GM19455 (cell line): ENCODE measurements at regions not wholly inside any gene's neighbourhood (a gene's known extent, or its start where the extent isn't known, plus 50 kb on each side); places are given as distances from the start of the nearest gene placed in this dataset.

Experiments
- ATAC-seq: cut with Tn5 transposase; IDR thresholded peaks from one replicate; pipeline ENCODE4 v1.9.1; 2021; ENCODE audit not compliant: unreplicated experiment

- no peak for ATAC-seq
These were observed 433.5 kb downstream of the DHX35 start for GRCh38 chr20:39395478-39396291.

DNA sequence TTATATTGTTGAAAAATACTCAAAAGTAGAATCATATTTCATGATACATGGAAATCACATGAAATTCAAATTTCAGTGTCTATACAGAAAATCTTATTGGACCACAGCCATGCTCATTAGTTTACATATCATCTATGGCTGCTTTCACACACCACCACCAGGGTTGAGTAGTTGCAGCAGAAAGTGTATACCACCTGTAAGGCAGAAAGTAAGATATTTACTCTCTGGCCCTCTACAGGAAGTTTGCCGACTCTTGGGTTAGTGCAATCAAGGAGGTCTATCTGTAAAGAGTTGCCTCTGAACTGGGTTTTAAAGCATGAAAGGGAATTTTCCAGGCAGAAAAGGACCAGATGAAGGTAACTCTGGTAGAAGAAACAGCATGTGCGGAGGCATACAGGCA lies 432.3 kb downstream of the DHX35 start:
- no peak for ATAC-seq

GRCh38 chr20:39390186-39390585 lies 428.0 kb downstream of the DHX35 start:
- no peak for ATAC-seq

GRCh38 chr20:39381595-39381994 lies 419.5 kb downstream of the DHX35 start:
- ATAC-seq = no peak

DNA sequence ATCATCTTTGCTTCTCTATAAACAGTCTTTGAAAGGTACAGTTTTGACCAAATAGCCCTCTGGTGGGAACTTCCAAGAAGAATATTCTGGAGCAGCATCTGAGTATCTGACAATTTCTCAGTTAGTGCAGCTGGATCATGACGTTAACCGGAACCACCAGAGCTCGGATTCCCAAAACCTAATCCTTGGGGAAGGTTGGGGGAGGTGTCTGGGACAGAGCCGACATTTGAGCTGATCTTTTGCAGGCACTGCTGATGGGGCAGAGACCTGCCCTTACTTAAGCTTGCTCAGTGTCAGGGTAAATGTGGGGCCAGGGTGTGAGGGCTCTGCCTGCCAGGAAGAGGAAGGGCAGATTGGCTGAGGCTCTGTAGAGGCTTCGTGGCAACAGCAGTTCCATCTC lies 416.6 kb downstream of the DHX35 start:
- ATAC-seq = no peak

- no peak for ATAC-seq
These were observed 414.6 kb downstream of the DHX35 start for GRCh38 chr20:39376788-39377187.

DNA sequence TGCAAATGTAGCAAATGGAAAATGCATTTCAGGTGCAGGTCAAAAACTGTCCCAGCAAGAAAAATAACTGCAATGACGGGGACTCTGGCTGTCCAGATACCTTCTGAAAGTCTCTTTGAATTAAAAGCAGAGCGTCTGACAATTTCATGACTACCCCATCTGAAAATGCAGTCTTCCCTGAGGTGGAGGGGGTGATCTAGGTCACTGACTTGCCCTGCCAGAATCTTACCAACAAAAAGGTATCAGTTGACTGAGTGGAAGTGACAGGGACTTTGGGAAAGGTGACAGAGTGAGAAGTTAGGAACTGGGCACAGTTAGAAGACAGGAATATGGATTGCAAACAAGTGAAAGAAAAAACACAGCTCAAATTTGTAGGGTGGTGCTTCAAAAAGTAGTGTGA lies 402.2 kb downstream of the DHX35 start:
- no peak for ATAC-seq

DNA sequence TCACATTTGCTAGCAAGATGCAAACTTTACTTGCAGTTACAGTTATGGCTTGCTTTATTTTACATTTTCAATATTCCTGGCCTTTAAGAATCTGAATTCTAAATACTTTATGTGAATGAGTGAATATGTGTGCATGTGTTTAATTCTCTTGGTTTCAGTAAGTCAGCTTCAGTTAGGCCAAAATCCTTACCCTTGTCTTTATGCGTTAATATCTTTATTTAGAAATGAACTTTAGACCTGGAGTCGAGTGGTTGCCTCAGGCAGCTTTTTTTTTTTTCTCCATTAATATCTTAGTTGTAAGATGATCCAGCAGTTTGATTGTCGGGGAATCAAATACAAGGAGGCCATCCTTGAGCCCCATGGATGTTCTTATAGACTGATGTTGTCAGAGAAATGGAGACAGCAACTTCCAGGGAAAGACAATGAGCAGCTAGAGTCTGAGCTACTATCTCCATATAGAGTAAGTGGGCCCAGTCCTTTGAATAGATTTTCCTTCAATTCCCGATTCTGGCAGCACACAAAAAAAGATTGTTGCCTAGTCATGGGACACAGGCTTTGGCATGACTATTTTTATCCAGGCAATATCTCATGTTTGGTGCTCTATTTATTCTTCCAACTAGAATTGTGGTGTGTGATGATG lies 398.0 kb downstream of the DHX35 start:
- ATAC-seq = no peak

GRCh38 chr20:39358052-39358451 lies 395.9 kb downstream of the DHX35 start:
- ATAC-seq = no peak

GRCh38 chr20:39356908-39357307 lies 394.8 kb downstream of the DHX35 start:
- no peak for ATAC-seq

DNA sequence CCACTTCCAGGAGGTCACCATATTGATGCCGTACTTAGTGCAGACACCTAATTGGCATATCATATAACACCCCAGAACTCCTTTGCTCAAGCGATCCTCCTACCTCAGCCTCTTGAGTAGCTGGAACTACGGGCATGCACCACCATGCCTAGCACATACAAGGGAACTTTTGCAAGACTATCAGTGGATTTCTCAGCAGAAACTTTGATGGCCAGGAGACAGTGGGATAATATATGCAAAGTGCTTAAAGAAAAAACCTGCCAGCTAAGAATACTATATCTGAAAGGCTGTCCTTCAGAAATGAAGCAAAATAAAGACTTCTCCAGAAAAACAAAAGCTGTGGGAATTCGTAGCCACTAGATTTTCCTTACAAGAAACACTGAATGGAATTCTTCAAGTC lies 387.1 kb downstream of the DHX35 start:
- ATAC-seq = no peak

DNA sequence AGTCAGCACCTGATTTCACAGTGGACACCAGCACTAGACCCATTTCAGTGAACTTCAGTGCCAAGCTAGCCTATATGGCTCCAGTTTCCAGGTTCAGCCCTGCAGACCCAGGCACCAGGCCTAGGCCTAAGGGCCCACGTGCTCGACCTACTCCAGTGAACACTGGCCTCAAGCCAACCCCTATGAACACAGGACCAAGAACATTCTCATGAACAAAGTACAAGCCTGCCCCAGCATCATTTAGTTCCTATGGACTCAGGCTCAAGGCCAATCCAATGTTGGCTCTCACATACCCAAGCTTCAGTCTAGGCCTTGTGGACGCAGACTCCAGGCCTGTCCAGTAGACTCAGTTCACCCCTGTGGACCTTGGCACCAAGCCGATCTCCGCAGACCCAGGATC lies 385.5 kb downstream of the DHX35 start:
- no peak for ATAC-seq

DNA sequence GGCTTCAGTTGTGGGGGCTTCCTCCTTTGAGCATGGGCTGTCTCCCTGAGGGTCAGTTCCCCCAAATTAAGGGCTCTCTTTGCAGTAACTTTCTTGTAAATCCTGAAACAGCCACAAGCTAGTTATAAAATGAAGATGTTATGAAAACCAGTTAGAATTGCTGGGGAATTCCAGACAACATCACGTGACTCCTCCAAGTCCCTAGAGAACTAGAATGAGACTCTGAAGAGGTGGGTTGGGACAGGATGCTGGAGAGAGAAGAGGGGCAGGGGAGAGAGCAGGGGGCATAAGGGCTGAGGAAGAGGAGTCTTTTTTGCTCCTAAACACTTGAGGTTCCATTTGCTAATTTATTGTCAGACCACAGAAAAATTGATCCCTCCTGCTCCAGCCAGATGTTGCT lies 380.3 kb downstream of the DHX35 start:
- no peak for ATAC-seq

- peak; percentile 91 for ATAC-seq
These were observed 376.6 kb downstream of the DHX35 start for GRCh38 chr20:39338469-39339376.

DNA sequence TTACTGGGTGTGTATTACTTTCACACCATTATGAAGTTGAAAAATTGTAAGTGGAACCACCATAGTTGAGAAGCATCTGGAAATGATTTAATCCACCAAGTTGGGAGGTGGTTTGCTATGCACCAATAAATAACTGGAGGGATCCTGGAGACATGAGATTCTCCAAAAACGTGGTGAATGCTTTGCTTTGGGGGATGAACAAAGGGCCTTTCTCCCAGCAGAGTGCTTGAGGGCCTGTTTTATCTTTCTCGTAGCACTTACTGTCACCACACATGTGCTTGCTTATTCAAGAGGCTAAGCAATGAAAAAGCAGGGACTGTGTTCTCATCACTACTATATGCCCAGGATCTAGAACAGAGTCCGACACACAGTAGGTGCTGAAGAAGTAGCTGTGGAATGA lies 371.1 kb downstream of the DHX35 start:
- ATAC-seq = no peak

DNA sequence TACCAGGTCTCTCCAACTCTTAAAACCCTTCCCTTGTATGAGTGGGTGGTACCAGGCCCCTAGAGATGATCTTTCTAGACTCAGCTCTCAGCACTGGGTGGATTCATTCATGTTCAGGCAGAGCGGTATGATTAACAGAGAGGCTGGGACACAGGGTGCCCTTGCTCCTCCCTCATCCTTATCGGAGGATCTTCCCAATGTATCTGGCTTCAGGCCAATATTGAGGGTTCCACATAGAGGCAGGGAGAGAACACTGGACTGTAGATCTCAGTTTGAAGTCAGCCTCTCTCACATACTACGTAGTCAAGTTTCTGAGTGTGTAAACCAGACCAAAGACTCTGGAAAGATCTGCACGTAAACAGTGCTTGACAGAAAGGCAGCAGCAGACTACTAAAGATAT lies 366.2 kb downstream of the DHX35 start:
- ATAC-seq = no peak

GRCh38 chr20:39326050-39326449 lies 363.9 kb downstream of the DHX35 start:
- ATAC-seq = no peak

DNA sequence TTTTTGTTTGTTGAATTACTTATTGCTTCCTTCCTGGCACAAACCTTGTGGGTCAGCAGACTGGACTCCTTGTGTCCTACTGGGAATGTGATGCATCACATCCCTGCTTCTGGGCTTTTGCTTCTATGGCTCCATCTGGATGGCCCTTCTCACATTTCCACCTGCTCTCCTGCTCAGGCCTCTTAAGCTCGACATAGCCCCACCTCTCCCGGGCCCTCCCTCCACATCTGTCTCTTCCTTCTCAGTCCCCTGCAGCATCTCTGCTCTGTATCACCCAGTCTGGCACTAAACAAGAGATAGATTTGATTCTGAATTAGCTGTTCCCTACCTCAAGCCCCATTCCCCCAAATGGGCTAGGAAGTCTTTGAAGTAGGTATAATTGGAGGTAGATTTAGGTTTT lies 356.8 kb downstream of the DHX35 start:
- ATAC-seq = no peak

DNA sequence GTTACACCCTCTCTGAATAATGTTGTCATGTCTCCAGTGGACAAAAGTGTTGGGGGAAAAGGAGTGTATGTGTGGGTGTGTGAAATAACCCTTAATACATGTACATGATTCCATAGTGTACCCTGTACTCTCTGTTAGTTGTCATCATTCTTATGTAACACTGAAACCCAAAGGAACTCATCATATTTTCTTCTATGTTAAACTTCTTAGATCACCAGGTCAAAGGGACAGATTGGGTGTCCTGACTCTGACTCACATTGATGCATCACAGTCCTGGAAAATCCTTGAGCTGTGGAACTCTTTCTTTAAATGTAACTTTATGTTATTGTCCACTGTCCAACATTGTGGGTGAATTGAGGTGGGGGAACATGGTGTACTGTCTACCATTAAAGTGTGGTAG lies 350.5 kb downstream of the DHX35 start:
- no peak for ATAC-seq

DNA sequence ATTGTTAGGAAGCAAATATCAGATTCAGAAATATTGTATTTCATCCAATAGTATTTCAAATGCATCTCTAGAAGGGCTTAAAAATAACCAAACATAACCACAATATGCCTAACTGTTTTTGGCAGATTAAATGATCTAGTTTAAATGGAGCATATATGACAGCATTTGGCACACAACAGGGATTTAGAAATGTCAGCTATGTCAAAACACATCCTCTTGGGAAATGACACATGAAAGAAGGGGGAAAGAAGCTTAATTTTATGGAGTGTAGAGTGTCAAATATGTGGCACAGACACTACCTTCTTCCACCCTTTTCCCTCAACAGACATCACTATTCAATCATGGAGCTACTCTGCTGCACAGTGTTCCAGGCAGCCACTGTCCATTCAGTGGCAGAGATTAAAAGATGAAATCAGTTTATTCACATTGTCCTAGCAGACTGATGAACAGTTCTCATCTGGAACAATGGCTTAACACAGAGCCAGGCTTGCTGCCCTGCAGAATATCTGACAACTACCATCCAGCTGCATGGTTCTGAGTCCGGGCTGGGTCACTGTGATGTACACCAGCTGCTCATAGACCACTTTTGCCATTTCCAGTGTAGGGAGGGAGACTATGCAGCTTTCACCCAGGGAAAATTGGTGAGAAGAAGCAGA lies 349.8 kb downstream of the DHX35 start:
- no peak for ATAC-seq

GRCh38 chr20:39310363-39310995 lies 348.3 kb downstream of the DHX35 start:
- no peak for ATAC-seq
